ENCODE measurements at regions not wholly inside any gene's neighbourhood (a gene's known extent, or its start where the extent isn't known, plus 50 kb on each side); places are given as distances from the start of the nearest gene placed in this dataset.

GRCh38 chr6:74152096-74152675 is 456.2 kb downstream of the CD109 start:
- no peak for DNase-seq

DNA sequence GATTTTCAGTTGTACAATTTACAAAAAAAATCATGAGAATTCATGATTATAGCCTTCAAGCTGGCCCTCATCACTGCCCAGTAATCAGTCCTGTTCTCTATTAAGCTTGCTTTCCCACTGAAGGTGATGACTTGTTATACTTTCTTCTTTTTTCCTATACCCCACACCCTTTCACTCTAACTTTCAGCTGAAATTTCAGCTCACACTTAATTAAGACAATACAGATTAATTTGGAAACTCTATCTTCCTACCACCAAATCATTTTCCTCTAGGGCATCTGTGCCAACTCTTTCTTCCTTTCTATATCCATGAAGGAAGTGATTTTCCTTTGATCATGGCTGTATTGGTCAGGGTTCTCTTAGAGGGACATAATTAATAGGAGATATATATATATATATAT is 449.9 kb downstream of the CD109 start:
- no peak for DNase-seq

DNA sequence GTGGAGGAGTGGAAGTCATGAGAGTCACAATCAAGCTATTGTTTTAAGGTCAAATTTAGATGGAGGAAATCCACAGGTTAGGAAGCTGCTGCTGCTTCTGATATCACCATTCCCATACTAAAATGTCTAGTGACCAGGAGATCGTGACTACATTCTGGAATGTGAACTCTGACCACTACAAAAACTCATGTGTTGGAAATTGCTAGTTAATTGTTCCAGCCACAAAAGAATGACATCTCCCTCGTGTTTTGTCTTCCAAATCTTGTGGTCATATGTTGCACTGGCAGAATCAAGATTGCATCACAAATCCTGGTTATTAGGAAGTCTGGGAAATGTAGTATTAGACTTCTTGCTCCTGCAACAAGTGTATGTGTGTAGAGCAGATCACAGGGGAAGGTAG is 441.9 kb downstream of the CD109 start:
- no peak for DNase-seq

DNA sequence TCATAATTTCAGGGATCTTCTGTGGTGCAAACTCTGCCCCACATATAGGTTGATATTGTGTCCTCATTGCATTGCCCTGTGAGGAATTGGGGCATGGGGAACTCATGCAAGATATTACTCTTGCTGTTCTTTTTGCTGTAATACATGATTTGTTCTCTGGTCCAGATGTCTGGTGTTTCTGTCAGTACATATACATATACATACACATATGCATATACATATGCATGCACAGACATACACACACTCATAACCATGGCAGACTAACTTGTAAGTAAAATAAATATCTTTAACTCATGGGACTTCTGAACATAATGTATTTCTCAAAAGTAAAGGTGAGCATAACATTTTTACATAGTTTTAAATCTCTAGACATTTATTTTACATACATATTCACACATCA is 438.3 kb downstream of the CD109 start:
- DNase-seq: no peak

GRCh38 chr6:74133073-74133472 is 437.1 kb downstream of the CD109 start:
- no peak for DNase-seq

DNA sequence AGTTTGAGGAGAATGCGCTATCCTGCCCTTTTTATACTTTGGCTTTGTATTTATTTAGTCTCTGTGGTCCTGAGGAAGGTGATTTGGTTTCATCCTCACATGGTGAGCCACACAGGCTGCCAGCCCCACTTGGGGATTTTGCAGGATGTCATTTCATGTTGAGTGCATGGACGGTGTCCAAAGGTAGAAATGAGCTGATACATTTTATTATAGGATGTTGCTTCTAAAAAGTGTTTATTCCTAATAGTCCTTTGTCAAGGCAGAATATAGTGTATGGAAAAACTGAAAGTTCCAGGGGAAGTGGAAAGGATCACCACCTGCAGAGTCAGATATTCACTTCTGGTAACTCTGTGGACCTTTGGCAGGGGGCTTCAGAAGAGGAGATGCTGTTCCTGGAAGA is 434.6 kb downstream of the CD109 start:
- DNase-seq: no peak

- DNase-seq: no peak
Measured at GRCh38 chr6:74128536-74128935, 432.5 kb downstream of the CD109 start.

- no peak for DNase-seq
Measured at GRCh38 chr6:74117113-74117512, 421.1 kb downstream of the CD109 start.

DNA sequence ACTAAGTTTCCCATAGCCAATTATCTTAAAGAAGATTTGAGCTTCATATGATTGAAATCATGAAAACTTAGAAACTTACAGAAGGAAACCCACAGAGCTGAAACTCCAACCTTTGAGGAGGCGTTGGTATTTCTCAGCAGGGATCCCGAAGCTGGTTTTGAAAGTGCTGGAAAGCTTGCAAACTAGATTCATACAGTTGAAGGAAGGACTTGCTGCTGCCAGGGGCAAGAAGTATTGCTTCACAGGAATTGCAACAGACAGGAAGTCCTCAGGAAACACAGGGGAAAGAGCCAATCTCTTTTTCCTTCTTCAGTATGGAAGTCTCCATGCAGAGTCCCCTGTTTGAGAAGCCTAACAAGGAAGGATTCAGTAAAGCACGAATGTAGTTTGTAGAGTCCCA is 419.7 kb downstream of the CD109 start:
- DNase-seq: no peak

GRCh38 chr6:74114428-74114827 is 418.4 kb downstream of the CD109 start:
- no peak for DNase-seq

GRCh38 chr6:74113901-74114300 is 417.9 kb downstream of the CD109 start:
- DNase-seq: no peak

DNA sequence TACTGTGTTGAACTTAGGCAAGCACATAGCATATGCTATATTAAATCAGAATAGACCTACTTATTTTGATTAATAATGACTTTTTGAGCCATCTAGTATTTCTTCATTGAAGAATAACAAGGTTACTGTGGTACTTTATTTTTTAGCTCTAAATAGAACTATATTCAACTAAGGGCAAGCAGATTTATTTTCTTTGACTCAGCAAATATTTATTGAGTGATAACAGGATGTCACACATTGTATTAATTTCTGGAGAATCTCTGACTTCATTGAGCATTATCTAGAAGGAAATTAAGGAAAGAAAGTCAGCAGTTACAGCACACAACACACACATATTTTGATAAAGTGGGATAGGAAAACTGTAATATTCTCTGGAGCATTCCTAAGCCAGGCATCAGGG is 407.4 kb downstream of the CD109 start:
- DNase-seq: no peak

DNA sequence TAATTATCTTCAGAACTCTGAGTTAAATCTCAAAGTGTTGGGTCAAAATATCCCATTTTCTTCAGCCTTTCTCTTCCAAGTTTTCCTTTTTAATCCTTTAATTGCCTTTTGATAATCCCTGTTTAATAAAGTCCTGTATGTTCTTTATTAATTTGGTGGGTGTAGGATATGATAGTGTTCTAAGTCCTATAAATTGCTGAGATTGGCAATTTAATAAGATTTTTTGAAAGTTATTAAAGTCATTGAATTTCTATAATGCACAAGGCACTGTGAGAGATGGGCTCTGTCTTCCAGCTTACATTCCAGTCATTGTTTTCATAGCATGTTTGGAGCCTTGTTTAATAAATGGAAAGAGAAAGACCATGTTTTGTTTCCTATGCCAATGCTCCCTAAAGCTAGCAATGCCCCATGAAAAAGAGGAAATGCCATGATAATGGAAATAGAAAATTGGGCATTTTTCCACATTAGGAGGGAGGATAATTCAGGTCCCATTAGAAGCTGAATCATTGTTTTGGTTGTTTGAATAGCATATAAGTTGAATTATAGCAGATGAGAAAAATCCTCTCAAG is 404.8 kb downstream of the CD109 start:
- no peak for DNase-seq

DNA sequence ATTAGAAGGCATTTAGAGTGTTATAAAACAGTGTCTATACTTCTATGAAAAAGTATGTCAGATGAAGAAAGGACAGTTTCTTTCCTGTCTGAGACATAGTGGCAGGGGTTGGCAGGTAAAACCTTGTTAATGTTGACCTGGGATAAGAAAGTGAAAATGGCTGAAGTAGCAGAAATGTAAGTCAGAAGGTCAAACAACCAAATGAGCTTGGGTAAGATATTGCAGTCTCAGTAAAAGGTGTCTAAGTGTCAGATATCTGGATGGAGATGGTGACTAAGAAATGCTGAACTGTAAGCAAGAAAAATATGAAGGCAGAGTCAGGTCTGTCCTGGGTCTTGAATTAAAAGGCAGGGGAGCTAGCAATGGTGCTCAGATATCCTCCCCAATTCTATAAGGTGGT is 400.3 kb downstream of the CD109 start:
- no peak for DNase-seq

GRCh38 chr6:74093361-74093760 is 397.4 kb downstream of the CD109 start:
- DNase-seq: no peak

DNA sequence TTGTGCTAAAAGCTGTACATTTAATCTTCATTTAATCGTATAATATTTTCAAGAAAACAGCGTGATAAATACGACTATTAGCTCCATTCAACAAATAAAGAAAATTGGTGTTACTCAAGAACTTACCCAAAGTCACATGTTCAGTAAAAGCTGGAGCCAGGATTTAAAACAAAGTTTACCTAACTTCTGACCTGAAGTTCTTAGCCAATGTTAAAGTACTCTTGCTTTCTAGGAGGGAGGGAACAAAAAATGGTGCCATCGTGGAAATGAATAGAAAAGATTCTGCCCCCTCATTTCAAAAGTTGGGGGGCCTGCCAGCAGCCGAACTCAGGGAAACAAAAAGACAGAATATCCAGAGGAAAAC is 395.8 kb downstream of the CD109 start:
- DNase-seq: no peak

DNA sequence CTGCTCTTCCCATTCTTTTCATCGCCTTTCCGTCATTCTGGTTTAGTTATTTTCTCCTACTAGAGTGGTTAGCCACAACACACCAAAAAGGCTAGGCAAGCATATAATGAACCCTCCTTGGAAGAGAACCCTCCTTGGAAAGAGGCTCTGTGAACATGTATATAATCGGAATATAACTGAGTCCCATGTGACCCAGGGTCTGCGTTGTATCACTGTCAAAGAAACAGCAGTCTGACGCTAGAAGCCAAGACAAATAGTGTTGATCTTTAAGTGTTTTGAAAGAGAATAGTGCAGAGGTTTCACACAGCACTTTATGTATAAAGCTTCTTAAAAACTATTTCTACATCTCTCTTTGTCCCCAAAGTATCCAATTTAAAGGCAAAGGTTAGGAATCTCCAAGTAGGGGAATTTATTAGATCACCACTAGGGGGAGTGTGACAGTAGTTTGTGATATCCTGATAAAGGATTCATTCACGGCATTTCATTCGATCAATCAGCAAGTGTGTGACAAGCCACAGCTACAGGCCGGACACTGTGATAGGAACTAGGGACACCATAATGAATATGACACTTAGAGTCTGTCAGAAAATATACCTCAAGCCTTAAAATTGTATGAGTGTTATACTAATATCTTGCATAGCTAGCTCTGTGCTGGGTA is 395.3 kb downstream of the CD109 start:
- DNase-seq: no peak

- no peak for DNase-seq
Measured at GRCh38 chr6:74087899-74088298, 391.9 kb downstream of the CD109 start.

DNA sequence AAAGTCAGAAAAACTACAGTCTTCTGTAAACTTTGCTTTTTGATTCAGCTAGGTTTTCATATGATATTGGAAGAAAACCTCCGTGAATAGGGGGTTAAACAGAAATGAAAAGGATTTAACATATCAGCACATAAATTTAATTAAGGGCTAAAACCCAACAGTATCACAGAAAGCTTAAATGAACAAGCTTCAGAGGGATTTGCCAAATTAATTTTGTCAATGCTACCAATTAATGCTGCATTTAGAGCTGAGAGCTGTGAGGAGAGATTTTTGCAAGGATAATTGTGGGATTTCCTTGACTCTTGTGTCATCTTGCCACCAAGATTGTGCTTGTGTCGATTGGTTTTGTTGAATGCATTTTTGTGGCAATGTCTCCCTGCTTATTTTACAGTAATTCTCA is 379.9 kb downstream of the CD109 start:
- DNase-seq: no peak

DNA sequence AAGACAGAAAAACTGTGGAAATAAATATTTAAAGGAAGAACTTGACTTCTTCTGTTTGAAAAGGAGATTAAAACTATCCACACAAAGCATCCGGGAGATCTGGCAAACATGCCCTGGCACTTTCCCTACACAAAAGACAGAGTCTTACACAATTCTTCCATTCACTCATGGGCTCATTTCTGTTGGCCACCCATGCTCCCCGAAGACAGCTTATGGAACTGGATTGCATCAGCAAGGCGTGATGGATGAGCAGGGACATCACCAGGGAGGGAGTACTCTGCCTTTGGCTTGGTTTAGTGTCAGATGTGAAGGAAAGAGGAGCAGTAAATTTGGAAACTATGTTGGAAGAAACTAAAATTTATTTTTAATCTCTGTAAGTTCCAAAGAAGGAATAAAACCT is 379.3 kb downstream of the CD109 start:
- no peak for DNase-seq

GRCh38 chr6:74074645-74075044 is 378.6 kb downstream of the CD109 start:
- DNase-seq: no peak

DNA sequence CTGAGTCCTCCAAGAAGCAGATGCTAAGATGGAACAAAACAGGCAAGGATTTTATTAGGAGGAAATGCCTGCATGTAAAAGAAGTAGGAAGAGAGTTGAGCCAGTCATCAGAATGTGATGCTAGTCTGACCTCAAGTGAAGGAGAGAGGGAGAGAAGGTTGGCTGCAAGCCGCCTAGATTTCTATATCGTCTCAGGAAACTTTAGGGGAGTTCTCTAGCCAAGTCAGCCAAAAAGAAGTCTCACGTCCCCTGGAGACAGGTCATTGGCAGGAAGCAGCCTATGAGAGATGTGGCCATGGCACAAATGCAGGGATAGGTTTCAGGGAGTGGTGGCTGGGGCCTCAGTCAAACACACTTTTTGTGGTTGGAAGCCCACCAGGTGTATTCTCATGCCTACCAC is 378.0 kb downstream of the CD109 start:
- DNase-seq: no peak

DNA sequence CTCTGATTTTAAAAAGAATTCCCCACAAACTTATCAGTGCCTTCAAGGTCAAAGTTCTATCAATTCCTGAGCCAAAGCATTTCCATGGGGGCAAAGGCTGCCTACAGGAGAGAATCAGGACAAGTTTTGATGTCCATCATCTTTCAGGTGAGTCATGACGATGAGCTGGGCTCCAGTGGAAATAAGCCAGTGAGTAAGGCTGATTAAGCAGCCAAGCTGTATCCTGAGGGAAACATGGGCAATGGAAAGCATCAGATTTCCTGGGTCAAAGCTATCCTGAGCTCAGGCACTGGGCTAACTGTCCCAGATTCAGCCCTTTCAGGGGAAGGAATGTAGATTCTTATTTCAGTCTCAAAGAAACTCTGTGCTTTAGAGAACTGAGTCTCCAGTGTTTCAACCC is 377.4 kb downstream of the CD109 start:
- DNase-seq: no peak

GRCh38 chr6:74071214-74071613 is 375.2 kb downstream of the CD109 start:
- DNase-seq: no peak

DNA sequence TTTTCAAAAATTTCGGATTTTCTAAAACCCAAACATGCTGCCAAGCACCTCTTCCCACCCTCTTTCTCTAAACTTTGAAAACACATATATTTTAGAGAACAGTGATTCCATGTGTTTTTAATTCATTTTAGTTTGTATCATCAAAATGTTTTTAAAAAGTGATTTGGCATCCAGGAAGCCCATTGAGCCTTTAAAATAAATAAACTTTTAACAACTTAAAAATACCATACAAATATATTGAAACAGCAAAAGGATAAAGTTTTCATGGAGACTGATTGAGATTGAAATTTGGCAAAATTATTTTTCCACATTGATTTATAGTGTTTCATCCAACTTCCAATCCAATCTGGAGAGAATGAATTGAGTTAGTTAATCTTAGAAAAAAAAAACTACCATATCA is 374.7 kb downstream of the CD109 start:
- no peak for DNase-seq

Measured in CD4-positive, alpha-beta T cell treated with Interferon gamma for 1 hour (primary cell).